ENCODE measurements at regions not wholly inside any gene's neighbourhood (a gene's known extent, or its start where the extent isn't known, plus 50 kb on each side); places are given as distances from the start of the nearest gene placed in this dataset.

DNA sequence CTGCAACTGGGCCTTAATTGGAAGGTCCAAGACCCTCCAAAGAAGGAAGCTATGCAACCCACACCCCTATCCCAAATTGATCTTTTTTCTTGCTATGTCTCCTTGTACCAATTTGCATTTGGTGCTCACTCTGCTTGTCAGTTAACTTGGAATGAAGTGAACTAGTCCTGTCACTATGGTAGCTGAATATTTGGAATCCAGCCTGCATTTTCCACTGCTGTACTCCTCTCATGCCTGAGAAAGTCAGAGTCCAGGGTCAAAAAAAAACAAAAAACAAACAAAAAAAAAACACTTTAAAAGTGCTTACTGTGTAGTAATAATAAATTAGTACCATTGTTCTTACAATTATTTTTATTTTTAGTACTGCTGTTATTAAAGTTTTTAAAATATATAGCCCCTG lies 462.8 kb upstream of the SLC8A1 start:
- TF ChIP-seq, protein P1, sequence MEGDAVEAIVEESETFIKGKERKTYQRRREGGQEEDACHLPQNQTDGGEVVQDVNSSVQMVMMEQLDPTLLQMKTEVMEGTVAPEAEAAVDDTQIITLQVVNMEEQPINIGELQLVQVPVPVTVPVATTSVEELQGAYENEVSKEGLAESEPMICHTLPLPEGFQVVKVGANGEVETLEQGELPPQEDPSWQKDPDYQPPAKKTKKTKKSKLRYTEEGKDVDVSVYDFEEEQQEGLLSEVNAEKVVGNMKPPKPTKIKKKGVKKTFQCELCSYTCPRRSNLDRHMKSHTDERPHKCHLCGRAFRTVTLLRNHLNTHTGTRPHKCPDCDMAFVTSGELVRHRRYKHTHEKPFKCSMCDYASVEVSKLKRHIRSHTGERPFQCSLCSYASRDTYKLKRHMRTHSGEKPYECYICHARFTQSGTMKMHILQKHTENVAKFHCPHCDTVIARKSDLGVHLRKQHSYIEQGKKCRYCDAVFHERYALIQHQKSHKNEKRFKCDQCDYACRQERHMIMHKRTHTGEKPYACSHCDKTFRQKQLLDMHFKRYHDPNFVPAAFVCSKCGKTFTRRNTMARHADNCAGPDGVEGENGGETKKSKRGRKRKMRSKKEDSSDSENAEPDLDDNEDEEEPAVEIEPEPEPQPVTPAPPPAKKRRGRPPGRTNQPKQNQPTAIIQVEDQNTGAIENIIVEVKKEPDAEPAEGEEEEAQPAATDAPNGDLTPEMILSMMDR (IDR thresholded peaks at IDR 0.05; ENCODE audit: insufficient read depth, low read depth, low read length): no peak
- no peak for TF ChIP-seq EZH2 (IDR thresholded peaks at IDR 0.05; ENCODE audit: insufficient read depth, low read length)

Measured in astrocyte (in vitro differentiated cells and primary cell).